Activated CD8-positive, alpha-beta memory T cell treated with anti-CD3 and anti-CD28 coated beads for 24 hours (primary cell): ENCODE measurements at regions not wholly inside any gene's neighbourhood (a gene's known extent, or its start where the extent isn't known, plus 50 kb on each side); places are given as distances from the start of the nearest gene placed in this dataset.
A peak's percentile ranks its signal among the peaks of the same experiment; 100 is the strongest.
"Not testable (repeated sequence)": the region's sequence is repeated elsewhere in the genome, so short reads cannot be mapped to it uniquely, and the experiment has no call there.

ENCODE experiments used
- DNase-seq: peaks from one replicate; pipeline ENCODE4 v3.0.0-alpha.2; 2020

DNA sequence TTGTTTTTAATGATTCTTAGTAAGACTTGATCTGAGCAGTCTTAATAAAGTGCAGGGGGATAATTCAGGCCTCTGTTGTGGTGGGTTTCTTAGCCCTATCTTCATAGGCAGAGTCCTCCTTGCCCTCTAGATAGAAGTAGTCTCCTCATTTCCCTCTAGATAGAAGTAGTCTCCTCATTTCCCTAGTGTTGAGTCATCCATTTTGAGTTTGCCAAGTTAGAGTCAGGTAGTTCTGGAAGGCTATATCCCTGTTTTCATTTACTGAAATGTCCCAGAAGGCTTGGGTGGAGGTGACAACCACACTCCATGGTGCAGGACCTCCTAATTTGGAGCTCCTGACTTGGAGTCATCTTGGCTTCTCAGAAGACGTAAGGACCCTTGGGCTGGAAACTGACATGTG lies 384.6 kb downstream of the MLLT3 start:
- no peak for DNase-seq

DNA sequence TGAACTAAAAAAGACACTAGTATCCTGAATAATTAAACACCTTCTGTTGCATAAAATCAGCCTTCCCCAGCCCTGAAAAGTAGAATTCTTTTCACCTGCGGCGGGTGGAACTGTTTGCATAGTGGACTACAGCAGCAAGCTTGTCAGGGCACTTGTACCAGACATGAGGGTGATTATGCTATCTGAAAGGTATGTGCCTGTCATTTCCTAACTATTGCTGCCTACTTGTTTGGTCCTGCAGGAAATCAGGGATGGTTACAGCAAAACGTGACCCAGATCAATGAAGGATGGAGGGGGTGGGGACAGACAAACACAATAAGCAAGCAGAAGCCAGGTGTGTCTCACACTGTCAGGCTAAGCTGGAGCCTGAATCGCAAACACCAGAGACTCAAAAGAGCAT lies 385.6 kb downstream of the MLLT3 start:
- no peak for DNase-seq

DNA sequence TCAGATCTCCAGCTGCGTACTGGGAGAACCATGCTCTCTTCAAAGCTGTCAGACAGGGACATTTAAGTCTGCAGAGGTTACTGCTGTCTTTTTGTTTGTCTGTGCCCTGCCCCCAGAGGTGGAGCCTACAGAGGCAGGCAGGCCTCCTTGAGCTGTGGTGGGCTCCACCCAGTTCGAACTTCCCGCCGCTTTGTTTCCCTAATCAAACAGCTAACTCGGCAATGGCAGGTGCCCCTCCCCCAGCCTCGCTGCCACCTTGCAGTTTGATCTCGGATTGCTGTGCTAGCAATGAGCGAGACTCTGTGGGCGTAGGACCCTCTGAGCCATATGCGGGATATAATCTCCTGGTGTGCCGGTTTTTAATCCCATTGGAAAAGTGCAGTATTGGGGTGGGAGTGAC lies 387.1 kb downstream of the MLLT3 start:
- DNase-seq, result not testable (repeated sequence)

DNA sequence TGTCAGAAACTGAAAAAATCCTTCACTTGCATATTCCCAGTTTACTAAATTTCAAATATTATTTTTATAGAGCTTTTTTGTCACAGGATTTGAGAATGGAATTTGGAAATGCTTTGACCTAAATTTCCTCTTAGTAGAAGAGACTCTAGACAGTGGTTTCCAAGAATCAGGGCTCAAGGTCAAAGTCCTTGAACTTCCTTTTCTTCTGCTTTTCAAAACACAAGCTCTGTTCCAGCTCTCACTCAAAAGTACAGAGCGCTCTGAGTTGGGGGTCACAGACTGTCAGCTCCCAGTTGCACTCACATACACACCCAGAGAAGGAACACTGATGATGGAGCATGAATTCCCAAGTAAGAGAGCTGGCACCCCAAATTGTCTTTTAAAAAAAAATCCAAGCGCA lies 394.2 kb downstream of the MLLT3 start:
- no peak for DNase-seq

DNA sequence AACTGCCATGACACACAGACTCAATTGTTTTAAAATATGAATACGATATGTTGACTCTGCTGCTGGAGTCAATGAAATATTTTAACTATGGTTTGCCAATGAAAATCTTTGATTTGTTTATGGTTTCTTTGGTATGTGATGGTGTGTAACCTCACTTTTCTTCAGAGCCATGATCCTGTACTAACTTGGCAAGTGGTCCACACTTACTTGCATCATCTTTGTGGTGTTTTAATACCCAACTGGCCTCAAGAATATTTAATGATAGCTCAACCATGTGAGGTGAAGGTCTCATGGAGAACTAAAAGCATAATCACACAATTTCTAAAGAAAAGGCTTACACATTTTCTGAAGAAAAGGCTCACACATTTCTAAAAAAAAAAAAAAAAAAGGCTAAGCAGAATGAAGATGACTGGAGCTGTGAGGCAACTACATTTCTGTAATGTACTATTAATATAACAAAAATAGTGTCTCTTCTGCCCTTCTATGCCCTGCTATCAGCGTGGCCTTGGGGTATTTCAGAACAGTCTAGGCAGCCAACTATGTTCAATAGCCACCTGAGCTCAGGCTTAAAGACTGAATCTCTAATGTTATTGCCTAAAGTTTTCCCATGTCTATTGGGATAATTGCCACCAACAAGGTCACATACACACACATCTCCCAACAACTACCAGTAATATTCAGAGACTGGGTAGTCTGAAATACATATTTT lies 395.0 kb downstream of the MLLT3 start:
- no peak for DNase-seq

DNA sequence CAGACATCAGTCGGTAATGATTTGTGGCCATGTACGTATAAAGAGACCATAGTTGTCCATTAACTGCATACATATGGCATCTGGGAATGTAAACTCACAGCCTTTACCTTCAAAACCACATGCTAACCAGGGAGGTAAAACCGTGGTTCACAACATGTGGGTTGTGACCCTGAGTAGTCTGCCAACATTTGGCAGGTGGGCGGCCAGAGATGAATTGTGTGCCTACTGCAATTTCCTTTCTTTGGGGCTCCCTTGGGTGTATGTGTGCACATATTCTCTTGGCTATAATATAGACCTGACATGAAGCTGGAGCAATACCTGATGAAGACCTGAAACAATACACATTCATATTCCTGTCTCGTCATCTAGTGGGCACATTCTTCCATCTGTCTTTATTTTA lies 396.0 kb downstream of the MLLT3 start:
- no peak for DNase-seq

DNA sequence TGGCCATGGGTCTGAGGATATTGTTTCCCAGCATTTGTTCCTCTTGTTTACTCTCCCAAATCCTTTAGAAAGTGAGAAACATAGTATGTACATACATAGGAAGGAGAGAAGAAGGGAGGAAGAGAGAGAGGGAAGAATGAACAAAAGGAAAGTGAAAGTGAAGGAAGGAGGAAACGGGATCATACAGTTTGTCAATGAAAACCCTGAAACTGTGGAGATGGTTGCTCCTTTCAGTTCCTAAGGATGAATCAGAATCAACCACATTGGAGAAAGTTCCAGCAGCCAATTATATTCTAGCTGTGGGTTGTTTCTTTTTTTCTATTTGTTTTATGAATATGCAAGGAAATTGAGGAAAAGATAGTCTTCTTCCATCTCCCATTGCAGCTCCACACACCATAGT lies 396.5 kb downstream of the MLLT3 start:
- DNase-seq, result no peak

DNA sequence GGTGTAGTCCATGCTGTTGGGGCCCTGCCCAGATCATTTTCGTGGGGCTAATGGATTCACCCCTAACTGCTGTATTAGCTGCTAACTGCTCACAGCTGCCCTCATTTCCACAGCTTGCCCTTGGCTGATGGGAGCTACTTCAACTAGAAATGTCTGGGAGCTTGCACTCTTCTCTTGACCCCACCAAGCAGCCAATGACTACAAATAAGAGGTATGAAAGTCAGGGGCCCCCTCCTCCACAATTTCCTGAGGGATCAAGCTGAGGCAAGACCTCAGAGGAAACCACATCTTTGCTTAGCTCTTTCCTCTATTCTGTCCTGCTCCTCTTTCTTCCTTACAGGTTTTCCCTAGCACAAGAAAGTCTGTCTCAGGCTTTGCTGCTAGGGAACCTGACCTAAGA lies 397.5 kb downstream of the MLLT3 start:
- DNase-seq, result no peak

DNA sequence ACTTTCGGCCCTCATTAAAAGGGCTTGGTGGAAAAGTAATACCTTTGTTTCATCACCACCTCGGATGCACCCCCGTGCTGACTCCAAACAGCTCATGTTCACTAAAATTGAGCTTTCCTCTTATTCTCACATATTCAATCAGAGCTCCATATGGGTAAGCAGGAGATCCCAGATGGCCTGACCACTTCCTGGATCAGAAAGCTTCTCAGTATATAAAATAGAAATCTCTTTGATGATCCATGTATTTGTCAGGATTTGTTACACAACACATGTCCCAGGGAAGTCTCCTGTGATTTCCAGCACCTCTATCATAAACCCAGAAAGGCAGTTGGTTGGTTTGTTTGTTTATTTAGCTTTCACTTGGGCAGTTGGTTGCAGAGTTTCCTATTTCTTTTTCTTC lies 402.0 kb downstream of the MLLT3 start:
- no peak for DNase-seq

DNA sequence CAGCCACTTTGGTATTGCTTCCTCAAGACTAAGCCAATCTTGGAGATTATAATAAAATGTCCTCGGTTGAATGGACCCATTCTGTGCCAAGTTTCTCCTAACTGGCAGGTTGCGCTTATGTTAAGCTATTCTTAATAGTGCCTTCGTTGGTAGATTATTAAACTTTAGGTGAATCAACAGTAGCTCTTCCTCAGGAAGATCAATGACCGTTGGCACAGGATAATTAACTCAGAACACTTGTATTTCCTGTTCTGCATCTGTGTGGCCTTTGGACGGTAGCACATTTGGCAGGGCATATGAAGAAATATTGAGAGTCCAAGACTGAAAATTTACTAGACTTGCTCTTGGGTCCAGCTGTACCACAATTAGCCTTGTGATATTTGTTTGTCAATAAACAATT lies 402.9 kb downstream of the MLLT3 start:
- no peak for DNase-seq

DNA sequence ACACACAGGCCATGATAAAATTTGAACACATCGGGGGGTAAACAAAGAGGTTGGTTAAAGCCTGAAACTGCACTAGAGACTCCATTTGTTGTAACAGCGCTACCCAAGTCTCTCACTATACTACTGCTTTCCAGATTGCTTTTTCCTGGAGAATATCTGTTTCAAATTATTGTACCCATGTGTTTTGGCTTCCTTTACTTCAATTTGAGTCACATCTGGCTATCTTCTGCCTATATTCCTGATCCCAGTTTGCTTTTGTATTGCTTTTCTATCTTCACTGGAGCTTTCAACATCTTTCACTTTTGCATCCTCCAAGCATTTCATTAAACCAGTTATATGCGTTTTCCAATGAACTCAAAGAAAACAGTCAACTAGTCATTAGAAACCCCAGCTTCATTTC lies 404.7 kb downstream of the MLLT3 start:
- no peak for DNase-seq

DNA sequence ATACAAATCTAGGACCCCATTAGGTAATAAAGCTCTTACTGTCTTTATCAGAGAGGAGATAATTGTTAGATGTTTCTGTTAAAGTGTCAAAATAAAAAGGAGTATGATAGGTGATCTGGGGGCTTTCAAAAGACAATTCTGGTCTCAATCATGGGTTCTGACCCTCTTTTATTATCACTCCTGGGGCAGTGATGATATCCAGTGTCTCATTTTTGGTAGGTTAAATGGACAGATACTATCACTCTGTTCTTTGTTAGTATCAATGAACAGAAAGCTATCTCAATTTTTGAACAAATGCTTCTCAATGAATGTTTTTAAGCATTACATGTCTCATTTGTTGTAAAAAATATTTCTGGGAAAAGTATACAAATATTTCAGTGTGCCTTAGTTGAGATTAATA lies 405.9 kb downstream of the MLLT3 start:
- no peak for DNase-seq

DNA sequence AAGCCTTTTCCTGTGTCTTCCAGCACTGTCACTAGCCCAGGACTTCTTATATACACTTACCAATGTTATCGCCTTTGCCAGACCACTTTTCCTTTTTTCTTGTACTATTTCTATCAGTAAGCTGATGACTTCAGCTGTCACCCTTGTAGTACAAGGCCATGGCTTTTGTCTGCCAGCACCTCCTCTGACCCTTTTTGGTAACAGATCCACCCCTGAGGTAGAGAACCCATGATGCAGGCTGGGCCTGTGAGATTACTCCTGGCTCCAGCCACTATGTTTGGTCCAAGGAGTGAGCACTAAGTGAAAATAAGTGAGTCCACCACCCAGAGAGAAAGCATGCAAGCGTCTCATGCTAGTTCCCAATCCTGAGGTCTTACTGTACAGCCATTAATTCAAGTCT lies 406.7 kb downstream of the MLLT3 start:
- DNase-seq, result no peak

DNA sequence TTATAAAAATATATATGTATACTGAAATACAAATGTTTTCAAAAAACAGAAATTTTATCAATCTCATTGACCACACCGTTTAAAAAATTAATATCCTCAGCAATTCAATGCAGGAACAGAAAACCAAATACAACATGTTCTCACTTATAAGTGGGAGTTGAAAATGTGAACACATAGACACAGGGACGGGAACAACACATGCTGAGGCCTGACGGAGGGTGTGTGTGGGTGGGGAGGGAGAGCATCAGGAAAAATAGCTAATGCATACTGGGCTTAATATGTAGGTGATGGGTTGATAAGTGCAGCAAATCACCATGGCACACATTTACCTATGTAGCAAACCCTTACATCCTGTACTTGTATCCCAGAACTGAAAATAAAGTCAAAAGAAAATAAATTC lies 409.5 kb downstream of the MLLT3 start:
- no peak for DNase-seq

DNA sequence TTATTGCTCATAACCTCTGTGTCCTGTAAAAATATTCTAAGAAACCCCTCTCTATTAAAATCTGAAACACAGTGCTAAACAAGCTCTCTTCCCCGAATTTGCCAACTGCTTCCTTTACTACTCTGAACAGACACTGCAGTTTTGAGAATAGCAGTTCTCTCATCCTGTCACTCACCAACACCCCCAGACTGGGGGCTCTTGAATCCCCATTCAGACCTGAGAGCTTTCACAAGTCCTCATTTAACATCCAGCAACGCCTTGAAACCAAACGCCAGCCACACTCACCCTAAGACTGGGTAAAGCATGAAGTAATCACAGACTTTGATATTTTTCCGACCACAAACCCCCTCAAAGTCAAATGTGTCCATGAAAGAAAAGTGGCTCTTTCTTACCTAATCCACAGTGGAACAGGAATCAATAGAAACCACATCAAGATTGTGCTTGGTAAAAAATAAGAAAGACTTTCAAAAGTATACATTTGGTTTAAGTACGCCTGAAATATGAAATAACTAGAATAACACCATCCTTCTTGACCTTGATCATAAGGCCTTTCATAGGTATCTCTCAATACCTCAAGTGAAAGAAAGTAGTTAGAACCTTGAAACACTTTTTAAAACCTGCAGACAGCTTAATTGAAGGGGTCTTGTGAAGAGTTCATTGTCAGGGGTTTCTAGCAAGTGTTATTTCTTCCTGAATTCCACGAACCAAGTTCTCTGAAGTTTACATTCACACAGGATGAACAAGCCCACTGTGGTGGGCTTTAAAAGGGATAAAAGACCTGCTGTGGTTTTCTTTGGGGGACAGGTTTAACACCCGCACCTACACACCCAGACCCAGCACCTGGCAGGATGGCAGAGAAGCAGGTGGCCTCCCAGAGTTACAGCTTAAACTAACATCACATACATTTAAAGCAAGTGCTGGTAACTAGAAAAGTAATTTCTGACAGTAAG lies 412.6 kb downstream of the MLLT3 start:
- DNase-seq, result peak; percentile 75

DNA sequence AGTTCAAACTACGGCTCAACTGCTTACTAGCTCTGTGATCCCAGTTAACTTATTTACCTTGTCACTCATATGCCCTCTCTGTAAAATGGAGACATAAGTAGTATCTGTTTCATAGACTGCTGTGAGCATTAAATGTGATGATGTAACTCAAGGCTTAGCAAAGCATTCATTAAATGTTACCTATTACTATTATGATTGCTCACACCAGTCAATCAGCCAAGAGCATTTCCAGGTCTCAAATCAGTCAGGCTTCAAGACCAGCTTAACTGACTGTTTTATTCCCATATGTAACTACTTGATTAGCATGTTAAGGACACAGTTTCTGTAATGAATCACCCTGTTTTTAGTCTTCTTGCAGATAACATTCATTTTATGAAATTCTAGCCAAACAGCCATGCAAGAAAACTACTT lies 413.3 kb downstream of the MLLT3 start:
- DNase-seq, result no peak

DNA sequence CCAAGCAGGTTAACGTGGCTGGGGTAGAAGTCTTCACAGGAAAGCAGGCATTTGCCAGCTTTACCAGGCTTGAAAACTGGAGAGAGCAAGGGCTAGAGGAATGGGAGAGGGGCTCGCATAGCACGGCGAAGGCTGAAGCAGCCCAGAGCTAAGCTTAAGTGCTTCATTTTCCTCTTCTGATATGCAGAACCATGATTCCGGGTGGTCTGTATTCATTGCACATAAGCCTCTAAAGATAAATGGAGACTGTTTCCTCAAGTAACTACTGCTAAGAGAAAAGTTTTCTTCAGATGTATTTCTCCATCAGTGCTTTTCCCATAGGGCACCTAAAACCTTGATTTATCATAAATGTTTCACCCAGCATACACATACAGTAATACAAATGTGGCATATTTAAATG lies 414.1 kb downstream of the MLLT3 start:
- DNase-seq, result no peak

DNA sequence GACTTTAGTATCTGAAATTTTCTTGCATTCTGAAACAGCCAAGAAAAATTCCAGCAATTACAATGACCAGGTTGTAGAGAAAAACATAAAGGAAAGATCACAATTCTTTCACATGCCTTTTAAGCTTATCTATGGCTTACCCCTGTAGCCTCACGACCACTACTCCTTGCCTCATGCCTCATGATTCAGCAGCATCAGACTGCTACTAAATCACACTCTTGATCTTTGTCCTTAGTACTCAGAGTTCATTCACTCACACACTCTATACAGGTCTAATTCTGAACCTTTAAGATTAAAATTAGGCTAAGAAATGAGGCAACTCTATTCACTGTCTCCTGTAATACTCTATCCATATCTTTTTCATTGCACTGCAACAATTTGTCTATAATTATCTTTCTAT lies 415.1 kb downstream of the MLLT3 start:
- DNase-seq, result no peak

DNA sequence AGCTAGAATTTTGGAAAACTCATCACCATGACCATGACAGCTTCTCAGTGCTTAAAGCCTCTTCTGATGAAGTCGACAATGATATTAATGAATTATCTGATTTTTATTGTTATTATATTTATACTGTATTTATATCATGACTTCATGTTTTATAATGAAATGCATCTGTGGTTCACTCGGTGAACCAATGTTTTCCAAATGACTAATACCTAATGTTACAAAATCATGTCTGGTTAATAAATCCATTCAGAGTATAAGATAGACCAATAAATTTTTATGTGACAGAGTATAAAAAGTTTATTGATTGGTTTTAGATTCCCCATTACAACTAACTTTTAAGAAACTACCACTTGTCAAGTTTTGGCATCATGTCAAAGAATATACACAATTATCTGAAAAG lies 416.5 kb downstream of the MLLT3 start:
- DNase-seq, result no peak

DNA sequence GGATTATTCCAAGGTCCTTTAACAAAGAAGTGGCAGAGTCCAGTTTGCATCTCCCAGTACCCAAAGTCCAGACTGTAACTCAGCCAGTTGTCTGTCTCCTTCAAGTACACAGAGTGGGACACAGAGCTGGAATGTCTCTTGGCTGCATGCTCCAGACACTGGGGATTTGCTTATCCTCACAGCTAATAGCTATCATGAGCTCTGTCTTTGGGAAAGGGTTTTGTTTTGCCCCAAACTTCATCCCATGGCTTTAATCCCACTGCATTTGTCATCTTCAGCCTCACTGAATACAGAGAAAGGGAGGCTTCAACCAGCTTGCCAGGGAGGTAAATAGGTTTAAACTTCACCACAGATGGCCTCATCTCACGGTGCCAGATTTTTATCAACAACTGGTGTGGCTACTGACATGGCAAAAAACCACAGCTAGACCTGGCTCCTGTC lies 412.2 kb upstream of the SLC24A2 start:
- no peak for DNase-seq

DNA sequence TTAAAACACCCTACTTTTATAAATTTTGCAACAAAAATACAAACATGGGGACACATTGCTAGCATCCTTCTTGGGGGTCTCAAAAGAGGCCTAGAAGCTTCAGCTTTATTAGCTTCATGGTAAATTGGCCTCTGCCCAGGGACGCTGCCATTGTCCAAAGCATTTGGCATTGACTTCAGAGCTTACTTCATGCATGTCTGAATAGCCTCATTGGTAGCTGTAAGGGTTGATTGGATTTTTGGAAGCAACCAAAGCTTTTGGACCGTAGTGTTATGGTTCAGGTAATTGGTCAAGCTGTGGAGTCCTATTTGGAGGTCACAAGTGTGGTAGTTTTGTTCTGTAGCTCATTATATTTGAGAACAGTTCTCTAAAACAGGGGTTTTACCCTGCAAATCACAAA lies 411.7 kb upstream of the SLC24A2 start:
- no peak for DNase-seq

DNA sequence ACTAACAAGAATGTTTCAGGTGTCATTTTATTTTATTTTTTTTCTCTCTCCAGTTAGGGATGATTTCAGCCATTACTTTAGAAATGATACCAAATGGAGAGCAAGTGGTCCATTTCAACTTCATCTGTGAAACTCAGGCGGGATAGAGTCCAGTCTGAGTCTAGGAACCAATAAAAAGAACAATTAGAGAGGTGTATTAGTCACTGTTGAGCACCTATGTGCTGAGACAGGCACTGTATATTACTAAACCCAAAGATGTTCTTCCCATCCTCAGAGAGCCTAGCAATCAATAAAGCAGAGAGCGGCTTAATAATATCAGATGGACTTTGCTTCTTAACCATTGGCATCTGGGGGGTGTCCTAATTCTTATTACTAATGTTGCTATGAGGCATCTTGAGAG lies 410.3 kb upstream of the SLC24A2 start:
- no peak for DNase-seq

DNA sequence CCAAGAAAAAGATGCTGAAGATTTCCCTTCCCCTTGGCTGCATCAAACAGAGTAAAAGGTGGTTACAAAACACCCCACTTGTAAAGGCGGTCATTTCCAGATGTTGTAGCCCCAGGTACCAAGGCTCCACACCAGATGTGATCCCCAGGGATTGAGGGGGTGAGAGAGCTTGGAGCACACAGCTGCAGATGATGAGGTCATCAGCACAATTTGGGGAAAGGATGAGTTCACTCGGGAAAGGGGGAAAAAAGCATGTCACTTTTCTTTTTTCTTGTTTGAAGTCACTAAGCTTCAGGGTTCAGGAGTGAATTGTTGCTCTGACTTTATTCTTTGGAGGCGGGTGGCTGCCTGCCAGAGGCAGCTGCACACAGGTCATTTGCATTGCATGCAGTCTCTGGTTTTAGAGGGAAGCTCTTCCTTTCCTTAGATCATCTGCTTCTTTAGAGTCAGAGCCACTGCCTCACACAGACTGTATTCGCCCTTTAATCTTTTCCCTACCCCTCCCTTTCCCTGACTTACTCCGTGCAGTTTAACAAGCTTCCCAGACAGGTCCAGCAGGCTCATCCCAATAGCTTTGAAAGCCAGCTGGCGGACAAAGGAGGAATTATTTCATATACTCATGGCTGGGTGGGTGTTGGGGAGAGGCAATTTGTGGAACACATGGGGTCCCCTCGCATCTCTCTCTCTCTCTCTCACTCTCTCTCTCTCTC lies 409.3 kb upstream of the SLC24A2 start:
- DNase-seq, result no peak
